Kidney (tissue), 13 donors: ENCODE measurements at regions not wholly inside any gene's neighbourhood (a gene's known extent, or its start where the extent isn't known, plus 50 kb on each side); places are given as distances from the start of the nearest gene placed in this dataset.

Experiments
- DNase-seq, 5 donors: peaks; one replicate each; pipeline ENCODE4 v3.0.0-alpha.2; 2013 to 2020
- FAIRE-seq: peaks from 2 replicates; lab custom pipeline; 2012; peaks lifted over from hg19 to GRCh38; lab: Jason Lieb, UNC
- H3K27ac ChIP-seq, 2 donors: one replicate each; pipeline ENCODE4 v1.7.0; 2013; ENCODE audit warnings: low read depth in 2 of 2, low read length in 2 of 2, inconsistent platforms in 1 of 2
- H3K27me3 ChIP-seq: one replicate; pipeline ENCODE4 v1.7.1; 2013; ENCODE audit warnings: low read length, inconsistent platforms; ENCODE audit not compliant: control insufficient read depth, insufficient read depth
- H3K36me3 ChIP-seq, 3 donors: one replicate each; pipeline versions ENCODE4 v1.7.0 to v1.7.1; 2013; ENCODE audit warnings: low read length in 3 of 3, control low read depth in 1 of 3, inconsistent platforms in 1 of 3; ENCODE audit not compliant: insufficient read depth in 3 of 3, control insufficient read depth in 2 of 3
- H3K4me1 ChIP-seq, 3 donors: one replicate each; pipeline versions ENCODE4 v1.7.0 to v1.7.1; 2013; ENCODE audit warnings: low read length in 3 of 3, inconsistent platforms in 1 of 3, low read depth in 1 of 3; ENCODE audit not compliant: control insufficient read depth in 2 of 3, insufficient read depth in 2 of 3
- H3K4me3 ChIP-seq, 3 donors: one replicate each; pipeline versions ENCODE4 v1.7.0 to v1.8.1; 2013; ENCODE audit warnings: low read length in 3 of 3, control low read depth in 1 of 3, inconsistent platforms in 1 of 3
- H3K9ac ChIP-seq, 3 donors: one replicate each; pipeline versions ENCODE4 v1.7.0 to v1.7.1; 2013; ENCODE audit warnings: low read length in 3 of 3, control low read depth in 1 of 3, inconsistent platforms in 1 of 3
- H3K9me3 ChIP-seq, 3 donors: one replicate each; pipeline versions ENCODE4 v1.7.0 to v1.7.1; 2013; ENCODE audit warnings: low read length in 3 of 3, control low read depth in 1 of 3, inconsistent platforms in 1 of 3; ENCODE audit not compliant: control insufficient read depth in 2 of 3, insufficient read depth in 1 of 3
- intact Hi-C: fragments of 100-400 bp; cut with DNase I; formaldehyde crosslinking; loops from one replicate; pipeline ENCODE4 v1.11.1; 2022
- TF ChIP-seq, protein P1 (sequence below): IDR thresholded peaks from 3 replicates; pipeline ENCODE4 v1.5.1; 2012; ENCODE audit warnings: mild to moderate bottlenecking, moderate library complexity, borderline replicate concordance; ENCODE audit not compliant: insufficient read depth; ENCODE audit errors: extremely low read depth
- donor health status: control.
- donor health status: control.
- donor health status: control.
- donor health status: control.
- donor health status: control.
- donor health status: DM: yes; HTN: yes; CAD: no.
- donor health status: Normal renal cell carcinoma (clear cell type).

DNA sequence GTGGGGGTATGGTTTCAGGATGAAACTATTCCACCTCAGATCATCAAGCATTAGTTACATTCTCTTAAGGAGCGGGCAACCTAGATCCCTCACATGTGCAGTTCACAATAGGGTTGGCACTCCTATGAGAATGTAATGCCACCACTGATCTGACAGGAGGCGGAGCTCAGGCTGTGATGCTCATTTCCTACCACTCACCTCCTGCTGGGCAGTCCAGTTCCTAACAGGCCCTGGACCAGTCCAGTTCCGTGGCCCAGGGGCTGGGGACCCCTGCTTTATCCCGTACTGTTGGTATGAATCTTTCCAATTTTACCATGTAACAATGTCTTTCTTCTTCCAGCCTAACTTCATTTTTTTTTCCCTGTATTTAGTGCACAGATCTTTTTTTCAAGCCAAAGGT, 94.9 kb downstream of the OGFRL1 start:
- intact Hi-C loops = loop anchor here (10.0 kb wide), 1 partner anchor 121 kb away; no protein-coding TSS in a partner anchor
- Histone ChIP-seq H3K36me3 (peaks cover 3 to 22% (median 9%) of the 10 kb centered on the region in 3 donors), H3K4me1 (peaks cover 2 to 40% (median 13%) of the 10 kb centered on the region in 3 donors), H3K9ac (no peak overlapping the region), H3K4me3 (no peak overlapping the region), H3K27me3 (no peaks in the 10 kb centered on the region), H3K27ac (peak overlapping the region in 1 of 2 donors; percentile 19), H3K9me3 (no peaks in the 10 kb centered on the region)
- no peak for FAIRE-seq
- TF ChIP-seq, protein P1, sequence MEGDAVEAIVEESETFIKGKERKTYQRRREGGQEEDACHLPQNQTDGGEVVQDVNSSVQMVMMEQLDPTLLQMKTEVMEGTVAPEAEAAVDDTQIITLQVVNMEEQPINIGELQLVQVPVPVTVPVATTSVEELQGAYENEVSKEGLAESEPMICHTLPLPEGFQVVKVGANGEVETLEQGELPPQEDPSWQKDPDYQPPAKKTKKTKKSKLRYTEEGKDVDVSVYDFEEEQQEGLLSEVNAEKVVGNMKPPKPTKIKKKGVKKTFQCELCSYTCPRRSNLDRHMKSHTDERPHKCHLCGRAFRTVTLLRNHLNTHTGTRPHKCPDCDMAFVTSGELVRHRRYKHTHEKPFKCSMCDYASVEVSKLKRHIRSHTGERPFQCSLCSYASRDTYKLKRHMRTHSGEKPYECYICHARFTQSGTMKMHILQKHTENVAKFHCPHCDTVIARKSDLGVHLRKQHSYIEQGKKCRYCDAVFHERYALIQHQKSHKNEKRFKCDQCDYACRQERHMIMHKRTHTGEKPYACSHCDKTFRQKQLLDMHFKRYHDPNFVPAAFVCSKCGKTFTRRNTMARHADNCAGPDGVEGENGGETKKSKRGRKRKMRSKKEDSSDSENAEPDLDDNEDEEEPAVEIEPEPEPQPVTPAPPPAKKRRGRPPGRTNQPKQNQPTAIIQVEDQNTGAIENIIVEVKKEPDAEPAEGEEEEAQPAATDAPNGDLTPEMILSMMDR = no peak
- DNase-seq = no peak

DNA sequence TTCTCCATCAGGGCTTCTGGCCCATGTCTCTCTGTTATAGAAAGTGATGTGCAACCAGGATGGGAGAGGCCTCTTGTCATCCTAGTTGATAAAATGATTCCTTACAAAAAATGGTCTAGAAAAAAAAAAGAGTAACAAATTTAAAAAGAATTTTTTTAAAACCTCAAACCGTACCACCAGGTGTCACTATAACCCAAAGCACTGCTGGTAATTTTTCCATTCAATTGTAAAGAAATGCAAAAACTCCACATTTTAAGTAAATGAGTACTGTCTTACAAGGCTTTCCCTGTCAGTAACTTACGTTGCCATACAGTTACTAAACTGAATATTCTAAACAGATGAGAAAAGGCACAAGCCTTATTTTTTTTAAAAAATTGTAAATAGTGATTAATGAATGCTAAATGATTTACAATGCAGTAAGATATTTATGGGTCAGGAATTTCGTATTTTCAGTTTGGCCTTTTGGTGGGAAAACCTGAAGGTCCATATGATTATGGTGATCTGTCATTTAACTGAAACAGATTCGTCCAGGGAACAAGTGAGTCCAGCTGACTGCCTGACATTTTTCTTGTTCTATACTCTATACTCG, 95.4 kb downstream of the OGFRL1 start:
- Histone ChIP-seq H3K36me3 (peaks cover 2 to 17% (median 4%) of the 10 kb centered on the region in 3 donors), H3K9me3 (no peaks in the 10 kb centered on the region), H3K27ac (peak overlapping the region in 1 of 2 donors; percentile 19), H3K4me1 (peaks cover 0 to 40% (median 8%) of the 10 kb centered on the region in 3 donors), H3K27me3 (no peaks in the 10 kb centered on the region), H3K9ac (peak overlapping the region in 1 of 3 donors; percentile 29), H3K4me3 (no peak overlapping the region)
- TF ChIP-seq, protein P1 = peak; percentile 27
- intact Hi-C loops = loop anchor here (10.0 kb wide), 1 partner anchor 121 kb away; no protein-coding TSS in a partner anchor
- DNase-seq (peak in 2 of 5 donors; percentile 77 to 78), FAIRE-seq (peak; percentile 77)

DNA sequence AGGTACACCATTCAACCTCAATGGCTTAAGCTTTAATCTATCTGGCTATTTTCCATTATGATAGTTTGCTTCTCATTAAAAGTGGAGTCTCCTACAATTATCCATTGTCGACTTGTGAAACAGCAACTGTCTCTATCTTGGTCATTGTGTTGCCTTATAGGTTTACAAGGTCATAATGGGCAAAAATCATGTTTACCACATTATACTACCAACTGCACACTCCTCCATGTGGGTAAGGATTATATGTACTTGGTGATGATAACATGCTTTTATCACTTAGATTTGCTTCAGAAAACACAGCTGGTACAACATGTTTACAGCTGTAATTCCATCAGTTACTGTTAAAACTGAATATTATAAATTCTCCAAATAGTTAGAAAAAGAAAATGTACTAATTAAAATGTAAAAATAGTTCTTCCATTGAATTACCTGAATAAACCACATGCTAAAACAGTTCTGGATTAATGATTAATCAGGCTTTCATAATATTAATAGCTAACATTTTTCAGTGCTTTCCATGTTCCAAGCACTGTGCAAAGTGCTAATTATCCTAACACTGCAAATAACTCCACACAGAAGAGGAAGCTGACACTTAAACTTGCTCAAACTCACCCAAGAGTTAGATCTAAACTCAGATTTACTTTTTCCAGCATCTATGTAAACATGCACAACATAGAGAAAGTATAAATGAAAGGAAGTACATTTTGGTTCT, 96.7 kb downstream of the OGFRL1 start:
- H3K9ac ChIP-seq = no peak overlapping the region
- DNase-seq = no peak
- intact Hi-C loops = loop anchor here (10.0 kb wide), 1 partner anchor 120 kb away; no protein-coding TSS in a partner anchor
- TF ChIP-seq, protein P1 = no peak
- peaks cover 2 to 9% (median 3%) of the 10 kb centered on the region in 3 donors for H3K36me3 ChIP-seq
- no peaks in the 10 kb centered on the region for H3K27me3 ChIP-seq
- H3K4me3 ChIP-seq = no peak overlapping the region
- FAIRE-seq = peak; percentile 72
- peaks cover 0 to 48% (median 7%) of the 10 kb centered on the region in 3 donors for H3K4me1 ChIP-seq
- peak overlapping the region; percentile 14 to 67 for H3K27ac ChIP-seq
- H3K9me3 ChIP-seq = no peaks in the 10 kb centered on the region
